ENCODE measurements at regions not wholly inside any gene's neighbourhood (a gene's known extent, or its start where the extent isn't known, plus 50 kb on each side); places are given as distances from the start of the nearest gene placed in this dataset.
"Not testable (repeated sequence)": the region's sequence is repeated elsewhere in the genome, so short reads cannot be mapped to it uniquely, and the experiment has no call there.

DNA sequence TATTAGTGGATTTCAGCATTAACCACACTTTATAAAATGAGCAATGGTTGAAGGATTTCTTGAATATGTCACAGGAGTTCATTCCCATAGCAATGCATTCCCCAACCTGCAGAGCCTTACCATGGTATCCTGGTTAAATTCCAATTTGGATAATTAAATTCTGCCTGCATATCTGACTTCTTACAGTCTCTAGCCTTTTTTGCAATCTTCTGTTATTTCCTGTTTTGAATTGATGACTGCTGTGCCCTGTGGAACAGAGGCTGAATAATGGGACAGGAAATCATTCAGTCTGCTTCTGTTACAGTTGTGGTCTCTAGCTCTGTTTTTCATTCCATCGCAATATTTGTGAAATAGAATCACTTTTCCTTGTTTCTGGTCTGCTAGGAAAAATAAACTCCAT, 1823.9 kb downstream of the PLA2G4A start:
- no peak for DNase-seq

- not testable (repeated sequence) for DNase-seq
Observed at GRCh38 chr1:188655966-188656365, 1821.7 kb downstream of the BRINP3 start.

GRCh38 chr1:188660572-188660971, 1817.1 kb downstream of the BRINP3 start:
- DNase-seq, result no peak

DNA sequence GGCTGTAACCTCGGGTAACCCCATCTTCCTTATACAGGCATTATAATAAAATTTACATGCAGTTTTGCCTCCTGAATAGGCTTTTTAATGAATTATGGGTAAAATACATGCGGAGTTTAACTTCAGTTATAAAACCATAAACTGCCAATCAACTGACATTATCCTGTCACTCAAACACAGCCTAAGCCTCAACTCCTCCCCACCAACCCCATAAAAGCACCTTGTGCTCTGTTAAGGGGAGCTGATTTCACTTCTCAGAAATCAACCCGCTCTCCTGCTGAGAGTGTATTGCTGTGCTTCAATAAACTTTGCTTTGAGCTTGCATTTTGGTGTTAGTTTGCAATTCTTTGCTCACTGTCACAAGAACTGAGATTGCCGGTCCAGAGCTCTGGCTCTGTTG, 1812.2 kb downstream of the BRINP3 start:
- DNase-seq, result no peak

DNA sequence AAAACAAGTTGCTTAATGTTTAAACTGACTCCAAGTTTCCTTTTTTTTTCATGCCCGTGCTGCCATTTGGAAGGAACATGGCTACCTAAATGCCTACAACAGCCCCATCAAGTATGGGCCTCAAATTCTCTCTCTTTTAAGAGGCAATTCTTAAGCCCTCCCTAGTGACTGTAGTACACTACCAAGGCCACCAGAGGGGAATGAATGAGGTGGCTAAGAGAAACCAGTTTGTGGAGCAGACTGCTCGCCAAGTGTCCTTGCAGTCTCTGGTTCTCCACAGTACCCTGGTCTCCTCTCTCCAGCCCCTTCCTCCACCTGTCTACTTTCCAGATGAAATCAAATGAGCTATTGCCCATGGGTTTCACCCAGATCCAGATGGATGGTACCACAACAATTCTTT, 1809.6 kb downstream of the BRINP3 start:
- DNase-seq, result no peak

- peak; percentile 71 for DNase-seq
Observed at GRCh38 chr1:188669728-188670382, 1807.8 kb downstream of the BRINP3 start.

DNA sequence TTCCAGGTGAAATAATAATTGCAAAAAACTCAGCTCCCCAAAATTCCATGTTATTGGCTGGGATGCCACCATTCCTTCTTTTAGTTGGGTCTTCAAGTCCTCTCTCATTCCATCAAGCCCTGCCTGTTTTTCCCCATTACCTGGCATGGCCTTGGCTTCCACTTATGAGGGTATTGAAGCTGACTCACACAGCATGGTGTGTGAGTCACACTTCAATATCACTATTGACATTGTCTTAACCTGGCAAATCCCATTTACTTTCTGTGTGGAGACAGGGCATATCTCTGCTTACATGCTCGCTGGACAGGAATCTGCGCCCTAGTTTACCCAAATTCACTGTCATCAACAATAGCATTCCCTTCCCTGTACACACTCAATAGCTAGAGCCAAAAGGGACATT, 1806.8 kb downstream of the BRINP3 start:
- no peak for DNase-seq

DNA sequence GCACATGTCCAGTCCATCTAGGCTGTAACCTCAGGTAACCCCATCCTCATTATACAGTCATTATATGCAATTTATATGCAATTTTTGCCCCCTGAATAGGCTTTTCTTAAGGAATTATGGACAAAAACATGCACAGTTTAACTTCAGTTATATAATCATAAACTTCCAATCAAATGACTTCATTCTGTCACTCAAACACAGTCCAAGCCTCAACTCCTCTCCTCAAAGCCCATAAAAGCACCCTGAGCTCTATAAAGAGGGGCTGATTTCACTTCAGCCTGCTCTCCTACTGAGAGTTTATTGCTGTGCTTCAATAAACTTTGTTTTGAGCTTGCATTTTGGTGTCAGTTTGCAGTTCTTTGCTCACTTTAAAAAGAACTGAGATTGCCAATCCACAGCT, 1805.5 kb downstream of the BRINP3 start:
- no peak for DNase-seq

DNA sequence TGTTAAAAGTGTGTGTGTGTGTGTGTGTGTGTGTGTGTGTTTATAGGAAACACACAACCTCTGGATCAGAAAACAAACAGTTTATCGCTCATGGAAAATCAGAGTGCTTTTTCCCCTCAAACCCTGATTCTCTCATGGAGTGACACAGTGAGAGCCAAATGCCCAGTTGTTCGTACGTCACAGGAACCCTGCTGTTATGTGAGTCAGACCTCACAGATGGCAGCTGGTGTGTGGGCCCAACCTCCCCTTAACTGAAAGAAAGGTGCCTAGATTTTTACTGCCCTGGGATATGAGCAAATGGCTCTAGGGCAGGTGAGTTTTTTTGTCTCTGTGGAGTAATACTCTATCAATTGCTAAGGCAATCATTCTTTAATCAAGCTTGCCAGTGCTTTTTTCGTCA, 1788.1 kb downstream of the BRINP3 start:
- DNase-seq, result no peak

DNA sequence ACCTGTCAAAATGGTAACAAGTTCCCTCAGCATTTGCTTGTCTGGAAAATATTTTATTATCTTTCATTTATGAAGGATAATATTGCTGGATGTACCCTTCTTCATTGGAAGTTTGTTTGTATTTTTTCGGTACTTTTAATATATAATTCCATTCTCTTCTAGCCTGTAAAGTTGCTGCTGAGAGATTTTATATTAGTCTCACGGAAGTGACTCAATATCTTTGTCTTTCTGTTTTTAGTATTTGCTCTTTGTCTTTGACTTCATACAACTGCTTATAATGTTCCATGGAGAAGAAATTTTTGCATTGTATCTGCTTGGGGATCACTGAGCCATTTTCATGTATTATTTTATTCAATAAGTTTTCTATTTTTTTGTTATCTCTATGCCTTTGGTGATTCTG, 1777.5 kb downstream of the BRINP3 start:
- no peak for DNase-seq

GRCh38 chr1:188706742-188707141, 1770.9 kb downstream of the BRINP3 start:
- DNase-seq, result no peak

GRCh38 chr1:188708795-188709535, 1768.7 kb downstream of the BRINP3 start:
- peak; percentile 37 for DNase-seq

GRCh38 chr1:188715566-188715965, 1762.1 kb downstream of the BRINP3 start:
- no peak for DNase-seq

GRCh38 chr1:188719735-188720134, 1757.9 kb downstream of the BRINP3 start:
- DNase-seq, result no peak

GRCh38 chr1:188723332-188724020, 1754.2 kb downstream of the BRINP3 start:
- DNase-seq, result no peak

GRCh38 chr1:188729039-188729438, 1748.6 kb downstream of the BRINP3 start:
- DNase-seq, result no peak

GRCh38 chr1:188735567-188735966, 1742.1 kb downstream of the BRINP3 start:
- peak; percentile 1 for DNase-seq

- DNase-seq, result not testable (repeated sequence)
Observed at GRCh38 chr1:188749275-188749674, 1728.4 kb downstream of the BRINP3 start.

DNA sequence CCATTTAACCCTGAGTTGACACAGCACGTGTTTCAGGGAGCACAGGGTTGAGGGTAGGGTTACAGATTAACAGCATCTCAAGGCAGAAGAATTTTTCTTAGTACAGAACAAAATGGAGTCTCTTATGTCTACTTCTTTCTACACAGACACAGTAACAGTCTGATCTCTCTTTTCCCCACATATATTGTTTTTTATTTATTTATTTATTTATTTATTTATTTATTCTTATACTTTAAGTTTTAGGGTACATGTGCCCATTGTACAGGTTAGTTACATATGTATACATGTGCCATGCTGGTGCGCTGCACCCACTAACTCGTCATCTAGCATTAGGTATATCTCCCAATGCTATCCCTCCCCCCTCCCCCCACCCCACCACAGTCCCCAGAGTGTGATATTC, 1725.6 kb downstream of the BRINP3 start:
- not testable (repeated sequence) for DNase-seq

DNA sequence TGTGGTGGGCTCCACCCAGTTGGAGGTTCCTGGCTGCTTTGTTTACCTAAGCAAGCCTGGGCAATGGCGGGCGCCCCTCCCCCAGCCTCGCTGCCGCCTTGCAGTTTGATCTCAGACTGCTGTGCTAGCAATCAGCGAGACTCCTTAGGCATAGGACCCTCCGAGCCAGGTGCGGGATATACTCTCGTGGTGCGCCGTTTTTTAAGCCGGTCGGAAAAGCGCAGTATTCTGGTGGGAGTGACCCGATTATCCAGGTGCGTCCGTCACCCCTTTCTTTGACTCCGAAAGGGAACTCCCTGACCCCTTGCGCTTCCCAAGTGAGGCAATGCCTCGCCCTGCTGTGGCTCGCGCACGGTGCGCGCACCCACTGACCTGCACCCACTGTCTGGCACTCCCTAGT, 1719.9 kb downstream of the BRINP3 start:
- not testable (repeated sequence) for DNase-seq

DNA sequence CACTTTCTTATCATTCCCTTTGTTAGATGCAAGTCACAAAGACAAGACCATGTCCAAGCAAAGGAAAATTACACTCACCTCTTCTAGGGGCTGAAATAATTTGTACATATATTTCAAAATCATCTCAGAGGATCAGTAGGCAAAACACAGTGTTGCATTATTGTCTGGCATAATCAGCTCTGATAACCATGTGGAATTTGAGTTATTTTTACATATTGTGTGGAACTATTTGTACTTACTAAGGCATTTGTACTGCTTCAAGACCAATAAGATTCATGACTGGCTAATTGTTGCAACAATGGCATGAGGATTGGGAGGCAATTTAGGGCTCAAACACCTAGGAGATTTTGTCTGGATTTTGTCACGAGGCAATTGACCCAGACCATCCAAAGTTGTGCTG, 1716.4 kb downstream of the BRINP3 start:
- no peak for DNase-seq

- no peak for DNase-seq
Observed at GRCh38 chr1:188762166-188762743, 1715.4 kb downstream of the BRINP3 start.

DNA sequence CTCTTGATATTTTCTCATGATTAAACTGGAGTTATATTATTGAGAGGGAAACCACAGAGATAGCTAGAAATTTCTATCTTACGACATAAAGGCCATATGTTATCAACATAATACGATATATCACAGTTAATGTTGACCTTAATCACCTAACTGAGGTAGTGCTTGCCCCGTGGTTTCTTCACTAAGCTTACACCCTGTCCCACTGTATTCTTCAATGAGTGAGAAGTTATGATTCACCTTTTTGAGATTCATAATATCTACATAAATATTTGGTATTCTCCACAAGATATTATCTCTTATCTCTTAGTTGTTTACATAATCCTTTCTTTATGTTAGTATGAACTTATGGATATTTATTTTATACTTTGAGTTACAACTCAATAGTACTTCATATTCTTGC, 1714.1 kb downstream of the BRINP3 start:
- no peak for DNase-seq
